GM12878 (cell line): ENCODE measurements at regions not wholly inside any gene's neighbourhood (a gene's known extent, or its start where the extent isn't known, plus 50 kb on each side); places are given as distances from the start of the nearest gene placed in this dataset.

Experiments
- ATAC-seq: fragments of 200-7000 bp; cut with Tn5 transposase; 3 replicates; pipeline ENCODE4 v1.9.1; 2020; ENCODE audit warnings: mild to moderate bottlenecking, moderate library complexity
- BruUV-seq: library from RNA; stranded (reverse); fragments of 400-500 nt; replicated peaks from 2 replicates; lab custom pipeline; 2021; lab: Mats Ljungman, UMichigan
- CTCF ChIA-PET: fragments of 300-600 bp; sonication (Branson Sonifier 250); formaldehyde crosslinking; extraction: SDS; loops from one replicate; lab custom pipeline; 2021; ENCODE audit warnings: inconsistent platforms; lab: Yijun Ruan, JAX
- POLR2A ChIA-PET: fragments of 350-600 bp; formaldehyde crosslinking; extraction: SDS; loops from one replicate; lab custom pipeline; 2021; ENCODE audit warnings: inconsistent platforms; lab: Charles Lee
- RAD21 ChIA-PET: fragments of 300-600 bp; sonication (Branson Sonifier 250); formaldehyde crosslinking; loops from one replicate; lab custom pipeline; 2023; ENCODE audit warnings: antibody characterized with exemption; ENCODE audit not compliant: unreplicated experiment; lab: Charles Lee
- SMC1A ChIA-PET: fragments of 300-600 bp; sonication (Branson Sonifier 250); formaldehyde crosslinking; loops from one replicate; lab custom pipeline; 2023; ENCODE audit not compliant: unreplicated experiment, uncharacterized antibody; lab: Charles Lee
- DNase-seq: peaks from one replicate; pipeline ENCODE4 v3.0.0-alpha.2; 2011; ENCODE audit warnings: low read depth, low spot score
- FAIRE-seq: peaks from 3 replicates; lab custom pipeline; 2011; peaks lifted over from hg19 to GRCh38; lab: Jason Lieb, UNC
- H2AFZ ChIP-seq: 2 replicates; pipeline ENCODE4 v1.6.0; 2011; ENCODE audit warnings: low read depth, low read length, control low read depth; ENCODE audit not compliant: control insufficient read depth
- H3K27ac ChIP-seq: 2 replicates; pipeline ENCODE4 v1.5.1; 2011; ENCODE audit warnings: control low read depth; ENCODE audit not compliant: control insufficient read depth, insufficient read depth
- H3K27me3 ChIP-seq, 2 experiments: replicated peaks in 1 of 2; 2 replicates each; pipeline versions ENCODE4 v1.6.0 to v1.6.1; 2011; ENCODE audit warnings: low read length in 1 of 2; ENCODE audit not compliant: control insufficient read depth in 2 of 2, insufficient read depth in 2 of 2
- H3K36me3 ChIP-seq, 2 experiments: 2 replicates each; pipeline ENCODE4 v1.5.1; 2011; ENCODE audit warnings: low read length in 1 of 2; ENCODE audit not compliant: control insufficient read depth in 2 of 2, insufficient read depth in 2 of 2
- H3K4me1 ChIP-seq: 2 replicates; pipeline ENCODE4 v1.6.1; 2011; ENCODE audit warnings: mild to moderate bottlenecking, low read length, moderate library complexity, mixed read lengths; ENCODE audit not compliant: control insufficient read depth, insufficient read depth
- H3K4me2 ChIP-seq: 2 replicates; pipeline ENCODE4 v1.6.0; 2011; ENCODE audit warnings: control low read depth; ENCODE audit not compliant: control insufficient read depth, insufficient read depth
- H3K4me3 ChIP-seq: fragments of 200-600 bp; sonication (generic); 2 replicates; pipeline ENCODE4 v1.5.1; 2016
- H3K79me2 ChIP-seq: 2 replicates; pipeline ENCODE4 v1.6.0; 2011; ENCODE audit warnings: low read length; ENCODE audit not compliant: control insufficient read depth, insufficient read depth
- H3K9ac ChIP-seq: 2 replicates; pipeline ENCODE4 v1.8.0; 2011; ENCODE audit warnings: low read length, control low read depth, mixed read lengths; ENCODE audit not compliant: control insufficient read depth, insufficient read depth
- H3K9me3 ChIP-seq: replicated peaks from 3 replicates; pipeline ENCODE4 v1.5.1; 2011; ENCODE audit warnings: mild to moderate bottlenecking, low read length; ENCODE audit not compliant: control insufficient read depth, insufficient read depth
- H4K20me1 ChIP-seq: 2 replicates; pipeline ENCODE4 v1.6.0; 2011; ENCODE audit not compliant: control insufficient read depth, insufficient read depth
- CTCF ChIP-seq, 3 experiments: IDR thresholded peaks in 2 of 3; conservative IDR thresholded peaks in 1 of 3; 2 replicates each; pipeline ENCODE4 v1.5.1; 2011; ENCODE audit warnings: low read depth in 3 of 3, low read length in 3 of 3, mild to moderate bottlenecking in 3 of 3, control low read depth in 2 of 3, moderate library complexity in 2 of 3, inconsistent platforms in 1 of 3, mixed read lengths in 1 of 3; ENCODE audit not compliant: control insufficient read depth in 2 of 3, insufficient read depth in 1 of 3; ENCODE audit errors: extremely low read depth in 1 of 3
- MYB ChIP-seq: fragments of 150-350 bp; IDR thresholded peaks from 2 replicates; pipeline ENCODE4 v1.6.1; 2014; ENCODE audit warnings: mild to moderate bottlenecking, low read depth, low read length, borderline replicate concordance
- SP1 ChIP-seq: IDR thresholded peaks from one replicate; pipeline ENCODE4 v1.6.1; 2011; ENCODE audit warnings: low read depth, low read length
- ZBTB11 ChIP-seq: fragments of 450-650 bp; formaldehyde crosslinking; IDR thresholded peaks from 2 replicates; pipeline ENCODE4 v1.5.0; 2022; ENCODE audit warnings: mild to moderate bottlenecking, missing genetic modification characterization
- WGBS: methylation state at CpG from one replicate; pipeline ENCODE4 v1.1.6; 2016; ENCODE audit warnings: low lambda C conversion rate; ENCODE audit not compliant: insufficient replicate concordance, insufficient coverage; ENCODE audit errors: missing lambda C conversion rate; 5-methylcytosine and 5-hydroxymethylcytosine counted together
- in situ Hi-C: fragments of 300-500 bp; cut with MboI; formaldehyde crosslinking; loops from 9 replicates; pipeline ENCODE4 v1.14.3; 2018; ENCODE audit warnings: mixed read lengths
- intact Hi-C: fragments of 100-400 bp; cut with micrococcal nuclease; formaldehyde crosslinking; loops from one replicate; pipeline ENCODE4 v1.14.2; 2022; ENCODE audit not compliant: unreplicated experiment

GRCh38 chr4:3645711-3646679, 113.8 kb upstream of the LRPAP1 start (continued):
- no peak for TF ChIP-seq CTCF (IDR thresholded peaks at IDR 0.05 in 2 of 3, conservative IDR thresholded peaks at IDR 0.05 in 1 of 3; ENCODE audit: control insufficient read depth in 2 of 3, extremely low read depth in 1 of 3, insufficient read depth in 1 of 3, low read depth in 3 of 3, low read length in 3 of 3)

GRCh38 chr4:3644849-3645627, 112.8 kb upstream of the LRPAP1 start:
- ATAC-seq, result no peak
- no peak overlapping the region for H3K9ac ChIP-seq
- in situ Hi-C loops (no loop called here), intact Hi-C loops (no loop called here)
- H3K4me3 ChIP-seq, result no peak overlapping the region
- no peak overlapping the region for H3K27ac ChIP-seq
- no peak overlapping the region for H2AFZ ChIP-seq
- no peaks in the 10 kb centered on the region for H3K4me1 ChIP-seq
- no TSS peak for BruUV-seq
- H3K4me2 ChIP-seq, result no peak overlapping the region
- no peaks in the 10 kb centered on the region for H3K36me3 ChIP-seq
- POLR2A ChIA-PET, result no interaction called here
- DNase-seq, result no peak
- CTCF ChIA-PET, result no interaction called here
- no peak for FAIRE-seq
- H3K79me2 ChIP-seq, result no peaks in the 10 kb centered on the region
- H3K27me3 ChIP-seq, result no peaks in the 10 kb centered on the region; a peak in 1 of 4 replicates
- SMC1A ChIA-PET, result no interaction called here
- no peaks in the 10 kb centered on the region for H4K20me1 ChIP-seq
- 40% methylated on average over 29 of the region's 33 CpGs for WGBS
- RAD21 ChIA-PET, result no interaction called here
- TF ChIP-seq ZBTB11 (CRISPR knock-in tag) (no peak), SP1 (no peak), MYB (no peak)
- H3K9me3 ChIP-seq, result no peaks in the 10 kb centered on the region
